Superior temporal gyrus (tissue), 1 donor: ENCODE measurements at regions not wholly inside any gene's neighbourhood (a gene's known extent, or its start where the extent isn't known, plus 50 kb on each side); places are given as distances from the start of the nearest gene placed in this dataset.

Experiments
- DNase-seq: peaks from one replicate; pipeline ENCODE4 v3.0.0-alpha.2; 2016; ENCODE audit errors: extremely low spot score

DNA sequence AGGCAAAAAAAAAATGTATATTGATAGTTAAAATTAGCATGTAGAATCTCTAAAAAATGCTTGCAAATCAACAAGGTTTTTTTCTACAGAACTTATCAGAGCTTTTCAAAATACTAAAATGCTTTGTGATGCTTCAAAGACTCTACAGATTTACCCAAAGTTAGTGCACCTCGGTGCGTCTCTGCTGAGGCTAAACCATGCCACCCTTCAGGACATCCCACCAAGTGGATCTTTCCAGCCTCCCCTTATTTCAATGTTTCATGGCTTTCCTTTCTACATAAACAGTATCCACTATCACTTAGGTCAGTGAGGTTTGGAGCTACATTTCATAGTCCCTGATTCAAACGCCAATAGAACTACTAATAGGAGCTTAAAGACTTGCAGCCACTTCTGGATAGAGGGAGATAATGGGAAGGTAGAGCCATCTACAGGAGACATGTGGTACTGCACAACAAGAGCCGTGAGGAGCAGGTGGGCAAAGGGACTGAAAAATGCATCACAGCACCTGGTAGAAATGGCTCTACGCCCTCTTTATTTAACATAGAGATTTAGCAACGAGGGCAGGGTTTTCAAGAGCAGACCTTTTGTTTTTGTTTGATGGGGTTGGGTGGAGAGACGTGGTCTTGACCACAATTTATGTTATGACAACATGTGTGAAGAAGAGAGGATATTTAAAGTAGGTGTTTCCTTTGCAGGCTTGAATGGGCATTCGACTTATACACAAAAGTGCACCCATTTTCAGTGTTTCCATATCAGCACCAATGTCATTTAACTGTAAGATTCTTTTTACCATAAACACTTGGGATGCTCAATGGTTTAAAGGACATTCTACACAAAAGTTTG, 56.1 kb upstream of the SLC35G4 start:
- peak; percentile 80 for DNase-seq

GRCh38 chr18:11548916-11549551, 60.4 kb upstream of the SLC35G4 start:
- DNase-seq, result no peak

DNA sequence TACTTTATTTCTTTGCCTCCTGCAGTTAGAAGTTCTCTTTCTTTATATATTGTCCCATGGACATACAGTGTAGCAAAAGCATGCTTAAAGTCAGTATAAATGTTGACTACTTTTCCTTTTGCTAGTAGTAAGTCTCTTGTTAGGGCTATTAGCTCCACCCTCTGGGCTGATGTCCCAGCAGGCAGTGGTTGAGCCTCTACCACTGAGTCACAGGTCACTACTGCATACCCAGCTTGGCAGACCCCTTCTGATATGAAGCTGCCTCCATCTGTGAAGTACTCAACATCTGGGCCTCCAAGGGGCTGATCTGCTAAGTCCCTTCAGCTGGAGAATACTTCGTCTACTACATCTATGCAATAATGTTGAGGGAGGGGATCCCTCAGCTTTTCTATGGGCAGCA, 61.0 kb upstream of the SLC35G4 start:
- DNase-seq, result no peak

DNA sequence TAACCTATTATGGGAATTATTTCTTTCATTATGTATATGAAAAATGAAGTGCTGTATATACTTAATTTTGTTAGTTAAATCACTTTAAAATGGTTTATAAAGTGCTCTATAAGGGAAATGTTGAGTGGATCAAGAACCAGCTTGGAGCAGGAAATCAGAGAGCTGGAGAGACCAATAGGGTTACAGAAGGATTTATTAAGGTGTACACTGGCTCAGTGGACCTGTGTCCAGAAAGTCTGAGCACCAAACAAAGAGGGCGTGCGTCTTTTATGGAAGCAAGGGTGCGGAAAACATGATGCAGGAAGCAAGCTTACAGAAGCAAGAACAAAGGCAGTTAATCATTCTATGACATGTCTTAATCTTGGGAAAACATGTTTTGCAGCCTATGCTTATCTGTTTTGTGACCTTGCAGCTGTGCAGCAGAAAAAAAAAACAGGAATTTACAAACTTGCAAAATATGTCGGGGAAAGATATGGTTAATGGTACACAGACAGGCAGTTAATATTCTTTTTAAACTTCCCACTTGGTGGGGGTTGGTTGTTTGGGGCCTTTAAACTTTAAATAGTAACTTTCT, 65.2 kb upstream of the SLC35G4 start:
- DNase-seq, result no peak

DNA sequence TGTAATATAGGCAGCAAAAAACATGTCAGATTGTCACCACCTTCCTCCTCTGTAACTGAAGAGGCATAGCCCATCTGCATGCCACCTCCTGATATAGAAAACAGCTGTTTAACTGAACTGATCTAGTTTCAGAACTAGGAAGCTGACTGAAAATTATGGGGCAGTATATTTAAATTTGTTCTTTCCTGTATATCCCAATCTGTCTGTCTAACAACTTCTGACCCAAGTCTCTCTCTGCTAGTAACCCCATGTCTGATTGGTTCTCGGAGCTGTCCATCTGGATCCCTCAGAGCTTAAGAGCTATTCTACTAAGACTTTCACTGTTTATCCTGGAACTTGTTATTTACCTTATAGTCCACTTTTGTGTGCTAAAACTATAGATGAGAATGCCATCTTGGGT, 68.2 kb upstream of the SLC35G4 start:
- no peak for DNase-seq

GRCh38 chr18:11533942-11534496, 75.4 kb upstream of the SLC35G4 start:
- no peak for DNase-seq

DNA sequence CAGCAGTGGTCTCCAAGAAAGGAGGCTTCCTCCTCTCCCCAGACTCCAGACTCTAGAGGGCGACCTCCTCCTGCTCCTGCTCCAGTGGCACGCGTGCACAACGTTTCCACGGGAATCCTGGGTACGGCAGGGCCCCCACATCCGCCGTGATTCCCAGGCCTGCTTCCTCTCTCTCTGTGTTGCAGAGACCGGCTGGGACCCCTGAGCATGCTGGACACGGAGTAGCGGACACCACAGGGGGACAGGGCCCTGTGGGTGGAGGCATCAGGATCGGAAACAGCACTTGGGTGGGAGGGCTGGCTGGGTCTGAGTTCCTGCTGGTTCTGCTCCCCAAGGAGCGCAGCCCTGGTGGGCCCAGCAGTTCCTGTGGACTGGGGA, 75.9 kb upstream of the SLC35G4 start:
- no peak for DNase-seq

GRCh38 chr18:11532758-11533512, 76.5 kb upstream of the SLC35G4 start:
- no peak for DNase-seq

DNA sequence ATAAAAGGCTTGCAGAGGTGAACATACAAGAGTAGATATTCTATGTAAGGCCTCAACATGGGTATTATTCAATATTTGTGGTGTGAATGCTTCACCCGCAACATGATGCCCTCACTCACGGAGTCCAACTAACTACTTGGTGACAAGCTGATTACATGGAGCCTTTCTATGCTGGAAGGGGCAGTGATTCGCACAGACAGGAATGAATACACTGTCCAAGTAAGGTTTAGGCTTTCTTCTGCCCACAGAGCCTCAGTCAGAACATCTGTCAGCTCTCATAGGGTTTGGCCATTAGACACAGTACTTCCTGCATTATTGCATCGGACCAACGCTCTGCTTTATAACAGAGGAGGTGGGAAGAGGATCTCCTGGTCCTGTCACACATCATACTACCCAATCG, 80.3 kb upstream of the SLC35G4 start:
- DNase-seq, result no peak

GRCh38 chr18:11526675-11527074, 82.7 kb upstream of the SLC35G4 start:
- no peak for DNase-seq

DNA sequence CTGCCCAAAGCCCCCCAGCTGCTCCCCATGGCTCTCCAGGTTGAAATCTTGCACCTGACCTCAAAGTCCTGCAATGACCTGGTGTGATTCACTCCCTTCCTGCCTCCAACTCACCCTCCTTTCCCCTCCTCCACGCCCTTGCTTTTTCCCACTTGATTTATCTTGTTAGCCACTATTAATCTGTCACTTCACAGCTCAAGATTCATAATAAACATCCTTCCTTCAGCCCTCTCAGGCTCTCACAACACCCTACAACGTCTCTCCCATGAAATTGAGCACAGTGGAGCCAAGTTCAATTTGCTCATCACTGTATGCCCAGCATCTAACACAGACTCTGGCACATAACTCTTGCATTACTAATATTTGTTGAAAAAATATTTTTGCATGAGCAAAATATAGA, 85.6 kb upstream of the SLC35G4 start:
- DNase-seq, result no peak

- no peak for DNase-seq
Measured at GRCh38 chr18:11522992-11523391, 86.4 kb upstream of the SLC35G4 start.

GRCh38 chr18:11521853-11522252, 87.5 kb upstream of the SLC35G4 start:
- no peak for DNase-seq

DNA sequence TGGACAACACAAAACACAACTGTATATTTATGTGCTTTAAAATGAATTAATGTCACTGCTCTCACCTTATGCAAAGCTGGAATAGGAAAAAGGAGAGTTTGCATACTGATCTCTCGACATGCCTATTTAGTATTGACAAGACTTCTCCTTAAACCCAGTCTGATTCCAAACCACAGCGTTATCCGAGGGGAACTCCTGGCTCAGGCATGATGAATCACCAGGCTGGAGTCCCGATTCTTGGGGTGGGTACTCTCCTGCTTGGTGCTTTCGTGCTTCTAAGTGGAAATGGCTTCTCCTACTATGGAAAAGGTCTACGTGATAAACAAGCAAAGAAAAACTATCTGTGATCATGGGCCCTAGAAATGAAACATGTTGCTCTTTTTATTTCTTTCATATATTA, 88.9 kb upstream of the SLC35G4 start:
- DNase-seq, result no peak

DNA sequence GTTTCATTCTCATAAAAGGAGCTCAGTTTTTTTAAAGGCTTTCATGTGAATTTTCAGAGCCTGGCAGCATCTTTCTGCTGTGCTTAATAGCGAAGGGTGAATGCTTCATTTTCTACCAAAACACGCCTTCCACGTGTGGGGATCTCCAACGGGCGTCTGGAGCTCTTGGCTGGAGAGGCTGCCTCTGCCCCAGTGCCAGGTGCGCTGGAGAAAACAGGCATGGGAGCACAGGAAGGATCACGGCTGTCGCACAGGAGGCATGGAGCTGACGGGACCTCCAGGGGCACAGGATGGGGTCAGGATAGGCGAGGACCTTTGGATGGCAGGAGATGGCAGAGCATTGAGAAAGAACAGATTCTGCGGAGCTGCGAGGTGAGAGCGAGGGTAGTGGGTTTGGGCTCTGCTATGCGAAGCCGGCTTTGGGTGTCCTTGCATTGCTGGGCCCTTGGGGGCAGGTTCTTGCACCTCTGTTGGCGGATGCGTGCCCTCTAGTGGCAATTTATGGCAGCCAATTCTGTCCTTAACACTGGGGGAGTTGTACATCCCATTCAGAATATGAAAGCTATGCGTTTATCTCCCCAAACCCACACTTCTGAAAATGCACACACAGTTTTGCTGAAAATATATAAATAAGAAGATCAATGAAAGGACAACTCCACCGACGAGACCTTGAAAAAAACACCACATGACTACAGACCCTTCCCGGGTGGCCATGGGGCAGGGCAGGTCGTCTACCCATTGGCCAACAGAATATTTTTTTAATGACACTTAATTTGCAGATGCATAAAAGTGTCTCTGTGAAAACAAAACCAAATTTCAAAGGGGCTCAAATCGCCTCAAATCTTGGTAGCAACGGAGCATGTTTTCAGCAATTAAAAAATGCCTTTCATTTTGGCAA, 90.4 kb upstream of the SLC35G4 start:
- peak; percentile 42 for DNase-seq

DNA sequence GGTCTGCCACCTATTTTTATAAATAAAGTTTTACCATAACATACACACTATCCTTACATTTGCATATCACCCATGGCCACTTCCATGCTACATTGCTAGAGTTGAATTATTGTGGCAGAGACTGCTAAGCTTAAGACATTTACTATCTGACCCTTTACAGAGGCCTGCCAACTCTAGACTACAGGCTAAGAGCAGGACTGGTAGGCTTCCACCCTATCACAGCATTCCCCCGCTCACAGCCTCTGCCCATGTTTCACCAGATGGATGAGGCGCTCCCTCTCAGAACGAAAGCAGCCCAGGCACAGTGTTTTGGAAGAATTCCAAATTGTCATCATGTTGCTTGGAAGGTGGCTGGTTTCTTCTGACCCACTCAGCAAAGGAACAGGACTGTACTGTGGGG, 91.7 kb upstream of the SLC35G4 start:
- DNase-seq, result no peak

DNA sequence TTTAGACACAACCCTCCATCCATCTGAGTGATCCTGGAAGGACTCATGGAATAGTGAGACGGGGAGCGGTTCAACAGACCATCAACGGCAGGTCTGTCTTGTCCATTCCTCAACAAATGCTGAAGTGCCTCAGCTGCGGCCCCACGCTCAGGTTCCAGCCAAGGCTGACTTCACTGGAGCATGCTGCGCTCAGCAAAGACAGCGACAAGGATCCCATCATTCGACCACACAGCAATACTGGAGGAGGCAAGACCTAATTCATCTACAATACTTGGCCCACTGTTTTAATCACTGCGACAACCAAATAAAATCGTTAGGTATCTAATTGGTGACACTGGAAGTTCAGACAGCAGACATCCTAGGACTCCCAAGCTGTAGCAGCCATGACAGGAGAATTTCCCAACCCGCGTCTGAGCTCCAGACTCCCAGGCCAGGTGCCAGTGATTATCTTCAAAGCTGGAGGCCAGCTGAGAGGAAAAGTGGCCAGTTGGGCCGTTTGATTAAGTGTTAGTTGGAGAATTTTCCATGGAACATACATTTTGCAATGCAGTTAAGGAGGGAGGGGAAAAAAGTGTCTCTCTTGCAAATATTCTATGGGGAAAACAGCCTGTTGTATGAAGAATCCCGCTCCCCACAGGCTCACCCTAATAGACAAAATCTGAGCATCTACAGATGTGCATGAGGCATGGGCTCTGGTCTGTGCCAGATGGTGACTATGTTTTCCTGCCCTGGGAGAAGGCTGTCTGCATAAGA, 92.5 kb upstream of the SLC35G4 start:
- no peak for DNase-seq

DNA sequence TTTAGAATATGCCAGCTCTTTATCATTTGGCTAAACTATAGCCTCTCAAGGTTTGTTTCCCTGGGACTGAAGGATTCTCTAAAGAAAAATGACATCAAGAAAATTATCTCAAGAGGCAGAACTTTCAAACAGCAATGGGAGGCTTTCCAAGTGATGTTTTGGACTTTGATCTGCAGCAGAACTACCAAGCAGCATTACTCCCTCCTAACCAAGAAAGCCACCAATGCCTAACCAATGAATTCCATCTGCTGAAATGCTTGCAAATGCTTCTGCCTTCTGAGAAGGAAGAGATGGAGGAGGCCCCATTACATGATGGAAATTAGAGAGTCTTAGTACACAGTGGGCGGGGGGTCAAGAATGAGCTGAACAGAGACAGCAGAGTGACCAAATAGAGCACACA, 95.1 kb upstream of the SLC35G4 start:
- DNase-seq, result no peak

DNA sequence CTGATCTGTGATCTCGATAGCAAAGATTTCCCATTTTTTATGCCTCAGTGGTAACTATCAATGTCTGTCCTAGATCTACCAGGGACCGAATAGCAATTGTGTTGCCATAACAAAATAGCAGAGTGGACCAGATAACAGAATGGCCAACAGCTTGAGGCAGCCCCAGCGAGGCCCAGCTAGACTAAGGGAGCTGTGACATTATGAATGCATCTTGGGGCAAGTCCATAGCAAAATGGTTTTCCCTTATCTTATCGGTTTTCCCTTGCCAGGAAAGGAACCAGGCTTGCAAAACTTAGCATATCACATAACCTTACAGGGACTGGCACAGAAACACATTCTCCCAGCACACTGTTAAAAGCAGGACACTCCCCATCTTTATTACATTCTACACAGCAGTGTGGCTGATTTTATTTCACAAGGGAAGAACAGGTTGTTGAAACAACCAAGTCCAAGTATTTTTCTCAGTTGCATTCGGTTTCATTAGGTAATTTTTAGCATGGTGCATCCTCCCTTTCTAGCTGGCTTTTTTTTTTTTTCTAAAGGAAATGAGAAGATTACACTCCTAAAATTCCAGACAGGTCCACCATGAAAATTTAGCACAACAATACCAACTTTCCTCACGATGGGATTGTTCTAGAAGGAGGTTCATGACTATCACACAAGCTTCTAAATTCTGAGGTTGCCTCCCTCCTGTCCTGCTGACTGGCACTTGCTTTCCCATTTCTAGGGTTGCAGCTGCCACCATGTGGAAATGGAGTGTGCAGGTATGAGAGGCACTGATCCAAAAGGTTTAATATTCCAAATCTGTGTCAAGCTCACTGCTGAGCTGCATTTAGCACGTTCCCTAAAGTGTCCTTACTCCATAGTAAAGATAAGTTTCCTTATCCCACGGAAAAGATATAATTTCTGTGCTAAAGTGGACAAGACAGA, 97.0 kb upstream of the SLC35G4 start:
- DNase-seq, result no peak
